Activated naive CD4-positive, alpha-beta T cell treated with anti-CD3 and anti-CD28 coated beads, Interleukin-2, amount 50 U/mL, for 24 hours (primary cell): ENCODE measurements at regions not wholly inside any gene's neighbourhood (a gene's known extent, or its start where the extent isn't known, plus 50 kb on each side); places are given as distances from the start of the nearest gene placed in this dataset.

Experiments used
- H3K27ac Mint-ChIP-seq: one replicate; pipeline ENCODE4 v1.8.0; 2021; ENCODE audit warnings: mild to moderate bottlenecking, mixed read lengths
- H3K27me3 Mint-ChIP-seq: one replicate; pipeline ENCODE4 v1.8.0; 2021; ENCODE audit warnings: mixed read lengths
- H3K36me3 Mint-ChIP-seq: one replicate; pipeline ENCODE4 v1.8.0; 2021; ENCODE audit warnings: mixed read lengths
- H3K4me1 Mint-ChIP-seq: one replicate; pipeline ENCODE4 v1.8.0; 2021; ENCODE audit warnings: mixed read lengths
- H3K4me3 Mint-ChIP-seq: one replicate; pipeline ENCODE4 v1.8.0; 2021; ENCODE audit warnings: mild to moderate bottlenecking, mixed read lengths
- H3K9me3 Mint-ChIP-seq: one replicate; pipeline ENCODE4 v1.8.0; 2021; ENCODE audit warnings: mixed read lengths

DNA sequence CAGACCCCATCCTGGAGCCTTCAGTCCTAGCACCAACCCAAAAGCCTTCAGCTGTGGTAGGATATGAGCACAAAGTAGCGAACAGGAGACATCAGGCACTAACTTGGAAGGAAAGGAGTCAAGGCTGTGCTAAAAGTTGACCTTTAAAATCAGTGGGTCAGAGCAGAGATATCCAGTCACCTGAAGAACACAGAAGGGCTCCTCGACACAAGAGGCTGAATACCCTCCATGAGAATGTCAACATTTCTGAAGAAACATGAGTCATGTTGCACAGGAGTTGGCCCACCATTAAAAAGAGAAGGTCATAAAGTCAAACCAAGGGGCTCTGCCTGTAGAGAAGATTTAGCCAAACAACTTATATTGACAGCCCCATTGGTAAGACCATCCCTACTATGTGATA lies 172.5 kb downstream of the PLPP3 start:
- Mint-ChIP-seq H3K27me3 (no peaks in the 10 kb centered on the region), H3K4me3 (no peak overlapping the region), H3K36me3 (no peaks in the 10 kb centered on the region), H3K4me1 (no peaks in the 10 kb centered on the region), H3K27ac (no peak overlapping the region), H3K9me3 (no peaks in the 10 kb centered on the region)

DNA sequence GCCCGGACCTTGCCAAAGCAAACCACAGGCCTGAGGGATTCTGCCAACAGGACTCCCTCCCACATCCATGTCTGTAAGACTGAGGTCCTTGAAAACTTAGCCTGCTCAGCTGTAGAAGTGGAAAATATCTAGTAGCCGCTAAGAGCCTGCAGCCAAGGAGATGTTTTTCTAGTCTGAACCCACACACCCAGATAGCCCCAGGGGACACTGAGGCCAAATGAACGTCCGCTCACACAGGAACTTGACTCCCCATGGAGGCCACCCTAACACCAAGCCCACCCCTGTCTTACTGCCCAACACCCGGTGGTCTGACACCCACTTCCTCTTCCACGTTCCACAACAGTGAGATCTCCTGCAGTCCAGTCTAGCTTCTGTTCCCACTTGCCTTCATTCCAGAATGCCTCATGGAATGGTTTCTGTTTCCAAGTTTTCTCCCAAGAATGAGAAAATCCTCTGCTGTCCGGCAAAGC lies 174.8 kb downstream of the PLPP3 start:
- Mint-ChIP-seq H3K36me3 (no peaks in the 10 kb centered on the region), H3K4me1 (no peaks in the 10 kb centered on the region), H3K9me3 (no peaks in the 10 kb centered on the region), H3K27ac (no peak overlapping the region), H3K4me3 (no peak overlapping the region), H3K27me3 (no peaks in the 10 kb centered on the region)

DNA sequence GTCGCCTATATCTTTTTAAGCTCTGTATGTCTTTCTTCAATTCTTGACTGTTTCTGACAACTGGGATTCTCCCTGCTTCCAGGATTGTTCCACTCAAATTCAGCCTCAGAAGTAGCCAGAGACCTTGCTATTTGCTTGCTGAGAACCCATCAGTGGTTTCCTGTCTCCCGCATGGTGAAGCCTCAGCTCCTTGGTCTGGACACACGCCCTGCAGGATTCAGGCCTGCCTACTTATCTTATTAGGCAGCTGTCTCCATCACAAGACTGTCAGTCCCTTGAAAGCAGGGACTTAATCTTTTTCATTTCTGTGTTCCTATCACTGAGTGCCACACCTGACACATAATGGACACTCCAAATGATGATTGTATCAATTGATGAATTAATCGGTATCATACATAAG lies 175.3 kb downstream of the PLPP3 start:
- no peak overlapping the region for H3K27ac Mint-ChIP-seq

DNA sequence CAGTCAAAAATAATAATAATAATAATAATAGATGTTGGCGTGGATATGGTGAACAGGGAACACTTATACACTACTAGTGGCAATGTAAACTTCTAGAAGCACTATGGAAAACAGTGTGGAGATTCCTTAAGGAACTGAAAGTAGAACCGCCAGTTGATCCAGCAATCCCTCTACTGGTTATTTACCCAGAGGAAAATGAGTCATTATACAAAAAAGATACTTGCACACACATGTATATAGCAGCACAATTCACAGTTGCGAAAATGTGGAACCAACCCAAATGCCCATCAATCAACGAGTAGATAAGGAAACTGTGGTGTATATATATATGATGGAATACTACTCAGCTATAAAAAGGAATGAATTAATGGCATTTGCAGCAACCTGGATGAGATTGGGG lies 176.0 kb downstream of the PLPP3 start:
- Mint-ChIP-seq H3K36me3 (no peaks in the 10 kb centered on the region), H3K27me3 (peaks cover 2% of the 10 kb centered on the region), H3K27ac (no peak overlapping the region), H3K4me3 (no peak overlapping the region), H3K9me3 (no peaks in the 10 kb centered on the region), H3K4me1 (no peaks in the 10 kb centered on the region)

More for the DNA sequence above, 175.3 kb downstream of the PLPP3 start:
- Mint-ChIP-seq H3K9me3 (no peaks in the 10 kb centered on the region), H3K27me3 (peaks cover 2% of the 10 kb centered on the region), H3K4me3 (no peak overlapping the region), H3K36me3 (no peaks in the 10 kb centered on the region), H3K4me1 (no peaks in the 10 kb centered on the region)

DNA sequence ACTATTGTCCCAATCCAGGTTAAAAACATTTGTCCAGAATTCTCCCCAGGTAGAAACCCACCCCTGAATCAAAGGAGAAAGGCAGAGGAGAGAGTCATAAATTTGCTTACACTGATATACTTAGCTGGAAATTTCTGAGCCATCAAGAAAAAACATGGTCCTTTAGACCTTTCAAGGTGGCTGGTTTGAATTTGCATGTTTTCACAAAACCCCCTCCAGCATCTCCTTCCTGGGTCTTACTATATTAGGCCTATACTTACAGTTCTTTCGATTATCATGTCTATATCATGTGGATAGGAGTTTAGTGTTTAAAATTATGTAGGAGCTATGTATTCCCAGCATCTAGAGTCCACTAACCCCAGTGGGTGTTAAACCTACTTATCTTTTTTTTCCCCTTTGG lies 178.2 kb downstream of the PLPP3 start:
- Mint-ChIP-seq H3K9me3 (no peaks in the 10 kb centered on the region), H3K36me3 (no peaks in the 10 kb centered on the region), H3K27ac (no peak overlapping the region), H3K4me3 (no peak overlapping the region), H3K4me1 (no peaks in the 10 kb centered on the region), H3K27me3 (peaks cover 2% of the 10 kb centered on the region)

DNA sequence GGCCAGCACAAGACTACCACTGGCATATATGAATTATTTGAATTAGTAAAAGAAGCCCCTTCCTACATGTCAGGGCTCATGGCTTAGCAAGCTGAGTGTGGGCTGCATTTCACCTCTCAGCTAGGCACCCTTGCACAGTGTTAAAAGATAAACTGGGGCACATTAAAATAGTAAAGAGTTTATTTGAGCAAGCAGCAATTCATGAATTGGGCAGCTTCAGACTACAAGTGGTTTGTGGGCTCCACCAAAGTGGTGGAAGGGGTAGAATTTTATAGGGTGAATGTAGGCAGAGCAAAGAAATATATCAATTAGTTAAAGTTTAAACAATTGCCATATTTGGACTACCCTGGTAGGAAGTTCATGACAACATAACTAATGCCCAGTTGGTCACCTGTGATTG lies 178.8 kb downstream of the PLPP3 start:
- Mint-ChIP-seq H3K9me3 (no peaks in the 10 kb centered on the region), H3K4me3 (no peak overlapping the region), H3K4me1 (no peaks in the 10 kb centered on the region), H3K27ac (no peak overlapping the region), H3K36me3 (no peaks in the 10 kb centered on the region), H3K27me3 (peaks cover 2% of the 10 kb centered on the region)

DNA sequence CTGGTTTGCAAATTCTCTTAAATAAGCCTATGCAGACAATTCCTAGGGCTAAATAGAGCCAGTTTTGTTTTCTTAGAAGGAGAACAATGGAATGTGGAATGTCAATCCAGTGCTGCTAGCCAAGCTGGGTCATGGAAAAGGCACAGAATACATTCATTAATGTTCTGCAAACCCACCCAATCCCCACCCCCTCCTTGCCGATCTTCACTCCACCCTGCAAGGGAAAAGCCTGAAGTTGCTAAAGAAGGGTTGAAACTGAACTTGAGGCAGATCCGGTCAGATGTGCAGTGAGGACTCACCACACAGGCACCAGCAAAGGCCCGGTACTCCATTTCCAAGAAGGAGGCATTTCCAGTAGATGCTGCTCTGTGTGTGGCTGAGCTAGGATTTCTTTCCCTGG lies 179.6 kb downstream of the PLPP3 start:
- no peak overlapping the region for H3K4me3 Mint-ChIP-seq
- H3K9me3 Mint-ChIP-seq: no peaks in the 10 kb centered on the region
- H3K27ac Mint-ChIP-seq: no peak overlapping the region
- no peaks in the 10 kb centered on the region for H3K4me1 Mint-ChIP-seq
- H3K36me3 Mint-ChIP-seq: no peaks in the 10 kb centered on the region
- H3K27me3 Mint-ChIP-seq: peaks cover 2% of the 10 kb centered on the region

DNA sequence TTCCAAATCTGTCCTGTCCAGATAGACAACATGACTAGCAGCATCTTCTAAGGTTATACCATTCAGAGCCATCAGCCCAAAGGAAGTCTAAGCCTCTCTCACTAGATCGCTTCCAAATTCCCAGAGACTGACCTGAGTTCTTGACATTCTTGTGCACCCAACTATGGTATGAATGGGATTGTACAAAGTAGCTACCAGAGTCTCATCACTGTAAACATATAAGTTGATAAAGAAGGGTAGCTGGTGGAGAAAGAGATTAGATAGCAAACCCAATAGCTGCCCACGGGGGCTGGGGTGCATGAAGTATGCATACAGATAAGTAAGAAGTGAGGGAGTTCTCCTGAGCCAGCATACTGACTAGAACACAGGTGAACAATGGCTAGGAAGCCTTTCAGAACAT lies 180.0 kb downstream of the PLPP3 start:
- no peak overlapping the region for H3K4me3 Mint-ChIP-seq
- peaks cover 2% of the 10 kb centered on the region for H3K27me3 Mint-ChIP-seq
- H3K36me3 Mint-ChIP-seq: no peaks in the 10 kb centered on the region
- H3K27ac Mint-ChIP-seq: no peak overlapping the region
- H3K4me1 Mint-ChIP-seq: no peaks in the 10 kb centered on the region
- H3K9me3 Mint-ChIP-seq: no peaks in the 10 kb centered on the region

DNA sequence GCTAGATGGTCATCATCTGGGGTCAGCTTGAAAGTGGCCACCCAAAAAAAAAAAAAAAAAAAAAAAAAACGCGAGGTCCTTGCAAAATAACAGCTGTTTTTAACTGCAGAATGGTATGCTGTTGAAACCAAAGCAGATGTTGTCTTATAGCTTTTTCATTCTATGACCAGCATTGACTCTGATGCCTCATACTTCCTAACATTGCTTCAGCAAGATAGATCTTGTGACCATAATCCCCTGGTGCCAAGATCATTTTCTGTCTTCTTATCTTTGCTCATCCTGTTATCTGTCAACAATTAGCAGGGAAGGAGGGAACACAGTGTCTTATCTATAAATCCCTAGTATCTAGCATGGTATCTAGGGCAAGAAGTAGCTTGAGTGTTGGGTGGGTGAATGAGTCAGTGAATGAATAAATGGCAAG lies 181.5 kb downstream of the PLPP3 start:
- no peak overlapping the region for H3K4me3 Mint-ChIP-seq
- no peaks in the 10 kb centered on the region for H3K36me3 Mint-ChIP-seq
- H3K9me3 Mint-ChIP-seq: no peaks in the 10 kb centered on the region
- peaks cover 2% of the 10 kb centered on the region for H3K27me3 Mint-ChIP-seq
- H3K4me1 Mint-ChIP-seq: no peaks in the 10 kb centered on the region
- no peak overlapping the region for H3K27ac Mint-ChIP-seq

DNA sequence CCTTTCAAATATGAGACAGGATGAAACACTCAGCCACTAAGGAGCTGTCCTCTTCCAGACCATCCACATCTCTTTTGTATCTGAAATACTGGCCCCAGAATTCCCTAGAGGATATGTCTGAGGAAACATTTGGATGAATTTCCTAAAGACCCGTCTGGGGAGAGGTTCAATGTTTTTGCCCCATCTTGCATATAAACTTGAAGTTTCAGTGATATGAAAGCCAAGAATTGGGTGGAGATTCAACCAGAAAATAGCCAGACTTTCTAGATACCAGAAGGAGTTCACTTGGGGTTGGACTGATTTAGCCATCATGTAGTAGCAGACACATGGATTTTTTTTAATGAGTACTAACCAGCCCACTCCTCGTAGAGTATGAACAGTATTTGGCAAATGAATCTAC lies 182.0 kb downstream of the PLPP3 start:
- Mint-ChIP-seq H3K4me3 (no peak overlapping the region), H3K9me3 (no peaks in the 10 kb centered on the region), H3K4me1 (no peaks in the 10 kb centered on the region), H3K27ac (no peak overlapping the region), H3K27me3 (peaks cover 2% of the 10 kb centered on the region), H3K36me3 (no peaks in the 10 kb centered on the region)

DNA sequence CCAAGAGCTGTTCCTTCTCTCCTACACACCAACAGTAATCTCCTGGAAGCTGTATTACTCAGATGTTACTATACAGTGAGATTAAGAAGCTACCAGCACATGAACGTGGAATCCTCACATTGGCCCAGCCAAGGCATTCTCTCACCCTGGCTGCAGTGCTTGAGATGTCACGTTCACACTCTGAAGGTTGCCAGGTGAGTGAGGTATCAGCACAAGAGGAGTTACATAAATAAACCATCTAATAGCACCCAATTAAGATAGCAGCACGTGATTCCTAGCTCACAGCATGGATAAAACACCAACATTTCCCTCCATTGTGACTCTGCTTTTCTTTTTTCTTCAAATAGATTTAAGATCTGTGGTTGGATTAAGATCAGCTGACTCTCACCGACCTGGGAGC lies 182.8 kb downstream of the PLPP3 start:
- no peaks in the 10 kb centered on the region for H3K4me1 Mint-ChIP-seq
- peaks cover 2% of the 10 kb centered on the region for H3K27me3 Mint-ChIP-seq
- H3K9me3 Mint-ChIP-seq: no peaks in the 10 kb centered on the region
- no peak overlapping the region for H3K4me3 Mint-ChIP-seq
- H3K36me3 Mint-ChIP-seq: no peaks in the 10 kb centered on the region
- no peak overlapping the region for H3K27ac Mint-ChIP-seq

DNA sequence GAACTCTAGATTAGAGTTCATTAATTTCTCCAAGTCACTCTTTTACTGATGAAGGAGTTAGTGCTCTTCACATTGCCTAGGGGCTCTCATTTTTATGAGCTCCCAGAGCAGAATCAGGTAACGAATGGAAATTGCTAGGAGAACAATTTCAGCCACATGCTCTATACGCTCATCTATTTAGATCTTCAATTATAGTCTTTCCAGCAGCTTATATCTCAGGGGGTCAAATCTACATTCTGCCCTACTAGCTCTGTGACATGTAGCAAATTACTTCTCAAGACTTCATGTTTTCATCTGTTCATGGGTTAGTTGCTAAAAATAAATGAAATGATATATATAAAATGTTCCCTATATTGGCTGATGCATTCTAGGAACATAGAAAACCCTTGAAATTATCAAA lies 183.6 kb downstream of the PLPP3 start:
- H3K4me3 Mint-ChIP-seq: no peak overlapping the region
- H3K36me3 Mint-ChIP-seq: no peaks in the 10 kb centered on the region
- H3K9me3 Mint-ChIP-seq: no peaks in the 10 kb centered on the region
- no peak overlapping the region for H3K27ac Mint-ChIP-seq
- peaks cover 2% of the 10 kb centered on the region for H3K27me3 Mint-ChIP-seq
- H3K4me1 Mint-ChIP-seq: no peaks in the 10 kb centered on the region

DNA sequence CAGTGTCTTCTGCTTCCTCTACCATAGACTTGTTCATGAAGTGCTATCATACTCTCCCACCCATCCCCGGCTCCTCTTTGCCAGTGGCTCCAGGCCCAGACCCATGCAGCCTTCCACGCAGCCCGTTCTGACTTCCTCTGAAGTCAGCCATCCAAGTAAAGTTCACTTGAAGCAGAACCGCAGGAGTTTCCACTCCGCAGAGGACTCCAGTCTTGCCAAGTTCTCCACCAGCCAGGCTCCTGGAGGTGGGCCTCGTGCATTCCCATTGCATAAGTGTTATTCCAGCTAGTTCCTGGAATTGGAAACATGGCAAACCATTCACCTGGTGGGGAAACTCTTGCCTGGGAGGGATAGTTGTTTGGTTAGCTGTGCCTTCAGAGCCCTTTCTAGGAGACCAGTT lies 185.1 kb downstream of the PLPP3 start:
- no peak overlapping the region for H3K27ac Mint-ChIP-seq
- H3K4me3 Mint-ChIP-seq: no peak overlapping the region
- H3K36me3 Mint-ChIP-seq: no peaks in the 10 kb centered on the region
- H3K4me1 Mint-ChIP-seq: no peaks in the 10 kb centered on the region
- no peaks in the 10 kb centered on the region for H3K9me3 Mint-ChIP-seq
- peaks cover 2% of the 10 kb centered on the region for H3K27me3 Mint-ChIP-seq

DNA sequence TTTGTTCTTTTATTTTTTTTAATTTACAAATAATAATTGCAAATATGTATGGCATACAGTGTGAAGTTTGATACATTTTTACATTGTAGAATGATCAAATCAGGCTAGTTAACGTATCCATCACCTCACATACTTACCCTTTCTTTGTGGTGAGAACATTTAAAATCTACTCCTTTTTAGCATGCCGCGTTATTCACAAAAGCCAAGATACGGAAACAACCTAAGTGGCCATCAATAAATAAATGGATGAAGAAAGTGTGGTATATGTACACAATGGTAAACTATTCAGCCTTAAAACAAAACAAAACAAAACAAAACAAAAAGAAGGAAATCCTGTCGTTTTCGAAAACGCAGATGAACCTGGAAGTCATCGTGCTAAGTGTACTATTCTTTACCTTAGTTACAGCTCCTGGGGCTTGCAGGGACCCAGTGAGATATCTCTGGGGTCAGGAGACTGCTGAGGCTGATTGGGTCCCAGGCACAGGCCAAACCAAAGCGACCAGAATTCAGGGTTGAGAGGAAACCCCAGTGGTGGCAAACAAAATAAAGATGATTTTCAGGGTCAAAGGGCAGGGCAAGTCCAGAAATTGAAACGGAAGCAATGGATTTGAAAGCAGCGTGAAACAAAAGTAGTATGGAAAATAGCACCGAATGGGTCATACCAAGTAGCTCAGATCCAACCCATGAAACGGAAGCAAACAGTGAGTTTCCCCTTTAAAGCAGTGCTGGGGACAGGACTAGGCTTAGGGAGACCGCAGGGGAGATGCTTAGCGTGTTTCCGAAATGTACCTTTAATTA lies 188.2 kb downstream of the PLPP3 start:
- H3K27me3 Mint-ChIP-seq: no peaks in the 10 kb centered on the region
- H3K36me3 Mint-ChIP-seq: no peaks in the 10 kb centered on the region
- H3K4me3 Mint-ChIP-seq: no peak overlapping the region
- H3K27ac Mint-ChIP-seq: no peak overlapping the region
- H3K9me3 Mint-ChIP-seq: no peaks in the 10 kb centered on the region
- no peaks in the 10 kb centered on the region for H3K4me1 Mint-ChIP-seq

DNA sequence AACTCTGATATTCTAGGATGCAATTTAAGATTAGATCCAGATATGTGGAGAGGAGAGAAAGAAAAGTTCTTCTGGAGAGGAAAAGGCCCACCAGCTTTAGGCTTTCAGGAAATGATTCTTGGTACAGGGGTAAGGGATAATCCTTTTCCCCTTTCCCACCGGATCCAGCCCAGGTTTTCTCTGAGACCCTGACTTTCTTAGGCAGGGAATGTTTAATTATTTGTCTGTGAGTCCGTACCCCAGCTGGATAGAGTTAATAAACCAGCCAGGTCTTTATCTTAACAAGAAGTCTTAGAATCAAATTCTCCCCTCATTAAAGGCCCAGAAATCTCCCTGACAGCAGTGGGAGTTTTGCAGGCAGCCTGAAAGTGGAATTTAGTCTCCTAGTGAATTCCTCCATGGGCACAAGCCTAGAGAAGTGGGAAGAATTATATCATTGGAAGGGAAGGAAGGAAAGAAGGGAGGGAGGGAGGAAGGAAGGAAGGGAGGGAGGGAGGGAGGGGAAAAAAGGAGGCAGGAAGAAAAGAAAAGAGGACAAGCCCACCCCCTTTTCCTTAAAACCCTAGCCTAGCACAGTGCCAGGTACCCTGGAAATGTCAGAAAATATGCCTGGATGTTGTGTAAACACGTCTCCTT lies 189.0 kb downstream of the PLPP3 start:
- H3K4me3 Mint-ChIP-seq: no peak overlapping the region
- no peaks in the 10 kb centered on the region for H3K4me1 Mint-ChIP-seq
- H3K27ac Mint-ChIP-seq: no peak overlapping the region
- no peaks in the 10 kb centered on the region for H3K9me3 Mint-ChIP-seq
- no peaks in the 10 kb centered on the region for H3K36me3 Mint-ChIP-seq
- no peaks in the 10 kb centered on the region for H3K27me3 Mint-ChIP-seq

DNA sequence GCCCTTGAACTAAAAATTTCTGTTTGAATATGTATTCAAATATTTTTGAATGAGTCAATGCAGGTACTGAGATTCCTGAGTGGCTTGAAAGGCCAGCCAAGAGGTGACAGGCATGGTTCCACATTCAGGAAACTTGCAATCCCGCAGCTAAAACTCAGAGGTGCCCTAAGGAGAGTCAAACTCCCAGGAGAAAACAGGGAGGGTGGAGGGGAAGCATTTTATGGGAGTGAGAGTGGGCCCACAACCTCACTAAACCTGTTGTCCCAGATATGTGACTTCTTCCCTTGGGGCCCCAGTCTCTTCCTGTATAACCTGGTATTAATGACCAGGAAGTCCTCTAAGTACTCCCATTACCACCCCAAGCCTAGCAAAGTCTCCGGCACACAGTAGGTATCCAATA lies 189.6 kb downstream of the PLPP3 start:
- Mint-ChIP-seq H3K4me1 (no peaks in the 10 kb centered on the region), H3K36me3 (no peaks in the 10 kb centered on the region), H3K27me3 (no peaks in the 10 kb centered on the region), H3K4me3 (no peak overlapping the region), H3K9me3 (no peaks in the 10 kb centered on the region), H3K27ac (no peak overlapping the region)
